Endodermal cell (in vitro differentiated cells): ENCODE measurements at regions not wholly inside any gene's neighbourhood (a gene's known extent, or its start where the extent isn't known, plus 50 kb on each side); places are given as distances from the start of the nearest gene placed in this dataset.
A peak's percentile ranks its signal among the peaks of the same experiment; 100 is the strongest.

ENCODE experiments used
- DNase-seq: peaks from one replicate; pipeline ENCODE4 v3.0.0-alpha.2; 2017
- H3K27ac ChIP-seq: 2 replicates; pipeline ENCODE4 v1.5.1; 2013; ENCODE audit warnings: mild to moderate bottlenecking, low read depth, low read length, moderate library complexity
- H3K27me3 ChIP-seq: 2 replicates; pipeline ENCODE4 v1.6.1; 2013; ENCODE audit warnings: mild to moderate bottlenecking, low read length, moderate library complexity; ENCODE audit not compliant: insufficient read depth, control insufficient read depth, poor library complexity, severe bottlenecking
- H3K36me3 ChIP-seq: 2 replicates; pipeline ENCODE4 v1.7.0; 2013; ENCODE audit warnings: mild to moderate bottlenecking, low read length, moderate library complexity; ENCODE audit not compliant: control insufficient read depth, insufficient read depth
- H3K4me1 ChIP-seq: one replicate; pipeline ENCODE4 v1.7.0; 2013; ENCODE audit warnings: low read length; ENCODE audit not compliant: control insufficient read depth, insufficient read depth
- H3K4me3 ChIP-seq: 2 replicates; pipeline ENCODE4 v1.5.1; 2013; ENCODE audit warnings: mild to moderate bottlenecking, low read length, moderate library complexity
- H3K9ac ChIP-seq: 2 replicates; pipeline ENCODE4 v1.6.1; 2013; ENCODE audit warnings: mild to moderate bottlenecking, low read length, moderate library complexity; ENCODE audit not compliant: poor library complexity, severe bottlenecking; ENCODE audit errors: extremely low read depth
- H3K9me3 ChIP-seq: 2 replicates; pipeline ENCODE4 v1.6.1; 2013; ENCODE audit warnings: mild to moderate bottlenecking, low read length, moderate library complexity; ENCODE audit not compliant: control insufficient read depth
- H3K27ac Mint-ChIP-seq: 2 replicates; pipeline ENCODE4 v1.8.0; 2020; ENCODE audit warnings: mixed read lengths
- H3K27me3 Mint-ChIP-seq: 2 replicates; pipeline ENCODE4 v1.8.0; 2021; ENCODE audit warnings: mild to moderate bottlenecking, mixed read lengths; ENCODE audit not compliant: insufficient read depth
- H3K36me3 Mint-ChIP-seq: 2 replicates; pipeline ENCODE4 v1.8.0; 2020; ENCODE audit warnings: low read depth, mixed read lengths
- H3K4me1 Mint-ChIP-seq: 2 replicates; pipeline ENCODE4 v1.8.0; 2020; ENCODE audit warnings: mixed read lengths
- H3K4me3 Mint-ChIP-seq: 2 replicates; pipeline ENCODE4 v1.8.0; 2020; ENCODE audit warnings: mild to moderate bottlenecking, moderate library complexity, mixed read lengths
- H3K9me3 Mint-ChIP-seq: 2 replicates; pipeline ENCODE4 v1.8.0; 2020; ENCODE audit warnings: mild to moderate bottlenecking, mixed read lengths
- CTCF ChIP-seq: fragments of 200-600 bp; sonication (generic); conservative IDR thresholded peaks from 2 replicates; pipeline ENCODE4 v1.5.0; 2021; ENCODE audit warnings: antibody characterized with exemption, mild to moderate bottlenecking
- WGBS, 2 experiments: methylation state at CpG; one replicate each; pipeline versions ENCODE4 v1.1.5 to v1.1.7; 2013; ENCODE audit warnings: missing lambda C conversion rate in 2 of 2, mixed read lengths in 1 of 2; ENCODE audit not compliant: insufficient coverage in 1 of 2, insufficient read length in 1 of 2; 5-methylcytosine and 5-hydroxymethylcytosine counted together

- no peaks in the 10 kb centered on the region for H3K27me3 ChIP-seq
- H3K4me3 ChIP-seq, result no peak overlapping the region
- Mint-ChIP-seq H3K27ac (no peak overlapping the region), H3K36me3 (no peaks in the 10 kb centered on the region), H3K9me3 (peaks cover 6% of the 10 kb centered on the region), H3K4me3 (no peak overlapping the region), H3K27me3 (no peaks in the 10 kb centered on the region), H3K4me1 (no peaks in the 10 kb centered on the region)
- no CpG with 5 or more reads among the region's 1 CpG for WGBS, 2 experiments
- no peaks in the 10 kb centered on the region for H3K36me3 ChIP-seq
- DNase-seq, result no peak
- no peak overlapping the region for H3K27ac ChIP-seq
- TF ChIP-seq CTCF, result no peak
- no peaks in the 10 kb centered on the region for H3K9me3 ChIP-seq
- H3K4me1 ChIP-seq, result no peaks in the 10 kb centered on the region
- H3K9ac ChIP-seq, result no peak overlapping the region
Observed at GRCh38 chr10:44500451-44500850, 115.6 kb upstream of the CXCL12 start.

DNA sequence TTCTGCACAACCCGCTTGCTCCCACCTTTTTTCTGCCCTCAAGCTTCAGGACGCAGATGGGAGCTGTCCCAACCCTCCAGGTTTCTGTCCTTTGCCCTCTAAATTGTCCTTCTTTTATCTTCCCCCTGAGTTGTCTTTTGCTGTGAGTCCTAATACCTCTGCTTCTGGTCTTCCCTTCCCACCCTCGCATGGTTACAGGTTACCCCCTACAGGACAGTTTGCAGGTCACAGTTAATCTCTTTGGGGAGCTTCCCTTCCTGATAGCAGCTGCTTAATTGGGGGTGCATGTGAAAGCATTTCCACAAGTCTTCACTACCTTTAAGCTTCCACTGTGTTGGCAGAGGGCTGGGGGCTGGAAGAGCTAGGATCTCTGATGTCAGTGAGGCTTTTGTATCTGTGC lies 121.5 kb upstream of the CXCL12 start:
- H3K4me1 ChIP-seq, result no peaks in the 10 kb centered on the region
- Mint-ChIP-seq H3K27ac (no peak overlapping the region), H3K36me3 (no peaks in the 10 kb centered on the region), H3K4me1 (no peaks in the 10 kb centered on the region), H3K4me3 (no peak overlapping the region), H3K27me3 (peaks cover 2% of the 10 kb centered on the region), H3K9me3 (no peaks in the 10 kb centered on the region)
- WGBS, 2 experiments, result 75 to 94% methylated on average over 2 to 3 of the region's 3 CpGs
- no peak overlapping the region for H3K27ac ChIP-seq
- peak; percentile 48 for DNase-seq
- no peak overlapping the region for H3K9ac ChIP-seq
- peak; percentile 52 for TF ChIP-seq CTCF
- H3K4me3 ChIP-seq, result no peak overlapping the region
- no peaks in the 10 kb centered on the region for H3K36me3 ChIP-seq
- H3K9me3 ChIP-seq, result no peaks in the 10 kb centered on the region
- no peaks in the 10 kb centered on the region for H3K27me3 ChIP-seq

GRCh38 chr10:44510379-44511115 lies 125.7 kb upstream of the CXCL12 start:
- no peak overlapping the region for H3K27ac ChIP-seq
- WGBS, 2 experiments, result 84 to 90% methylated on average over 6 of the region's 6 CpGs
- Mint-ChIP-seq H3K4me3 (no peak overlapping the region), H3K27ac (no peak overlapping the region), H3K27me3 (peaks cover 2% of the 10 kb centered on the region), H3K4me1 (no peaks in the 10 kb centered on the region), H3K36me3 (no peaks in the 10 kb centered on the region), H3K9me3 (no peaks in the 10 kb centered on the region)
- H3K9ac ChIP-seq, result no peak overlapping the region
- H3K9me3 ChIP-seq, result no peaks in the 10 kb centered on the region
- TF ChIP-seq CTCF, result no peak
- H3K4me1 ChIP-seq, result no peaks in the 10 kb centered on the region
- no peak overlapping the region for H3K4me3 ChIP-seq
- H3K36me3 ChIP-seq, result no peaks in the 10 kb centered on the region
- no peak for DNase-seq
- no peaks in the 10 kb centered on the region for H3K27me3 ChIP-seq
